IPS-NIHi7 (cell line): ENCODE measurements at regions not wholly inside any gene's neighbourhood (a gene's known extent, or its start where the extent isn't known, plus 50 kb on each side); places are given as distances from the start of the nearest gene placed in this dataset.
"Not testable (repeated sequence)": the region's sequence is repeated elsewhere in the genome, so short reads cannot be mapped to it uniquely, and the experiment has no call there.

Source experiments
- DNase-seq: peaks from one replicate; pipeline ENCODE4 v3.0.0; 2012; ENCODE audit warnings: mixed read lengths; ENCODE audit errors: extremely low spot score

GRCh38 chrX:150238632-150239382, 124.3 kb upstream of the MAMLD1 start:
- no peak for DNase-seq

GRCh38 chrX:150239946-150240642, 123.0 kb upstream of the MAMLD1 start:
- DNase-seq, result no peak

DNA sequence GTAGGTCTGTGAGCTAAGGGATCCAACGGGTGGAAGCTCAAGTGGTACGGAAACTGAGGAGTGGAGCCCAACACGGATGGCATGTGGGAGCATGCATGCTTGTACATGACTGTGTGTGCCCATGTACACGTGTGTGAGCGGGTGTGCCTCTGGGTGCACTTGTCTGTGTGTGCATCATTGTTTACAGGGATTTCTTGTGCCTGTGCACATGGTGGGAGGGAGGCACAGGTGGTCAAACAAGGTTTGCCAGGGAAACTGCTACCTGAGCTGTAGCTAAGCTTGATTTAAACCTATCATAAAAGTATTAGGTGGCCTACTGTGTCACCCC, 122.5 kb upstream of the MAMLD1 start:
- no peak for DNase-seq

- DNase-seq, result no peak
Measured at GRCh38 chrX:150253959-150254620, 109.0 kb upstream of the MAMLD1 start.

DNA sequence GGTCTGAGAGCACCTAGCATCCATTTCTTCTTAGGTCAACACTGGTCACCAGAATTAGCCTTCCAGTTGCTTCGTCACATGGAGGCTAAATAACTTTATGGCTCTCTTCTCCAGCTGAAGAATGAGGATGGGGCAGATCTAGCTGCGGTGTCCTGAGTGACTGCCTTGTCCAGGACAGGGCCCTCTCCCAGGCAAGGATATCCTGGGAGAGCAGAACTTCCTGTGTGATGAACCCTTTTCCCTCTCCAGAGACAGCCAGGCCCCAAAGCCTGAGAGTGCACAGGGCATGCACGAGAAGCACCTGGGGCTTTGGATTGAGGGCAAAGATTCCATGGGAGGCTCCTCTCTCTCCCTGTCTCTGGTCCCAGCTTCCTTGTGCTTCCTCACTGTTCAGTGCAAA, 108.2 kb upstream of the MAMLD1 start:
- DNase-seq, result no peak

DNA sequence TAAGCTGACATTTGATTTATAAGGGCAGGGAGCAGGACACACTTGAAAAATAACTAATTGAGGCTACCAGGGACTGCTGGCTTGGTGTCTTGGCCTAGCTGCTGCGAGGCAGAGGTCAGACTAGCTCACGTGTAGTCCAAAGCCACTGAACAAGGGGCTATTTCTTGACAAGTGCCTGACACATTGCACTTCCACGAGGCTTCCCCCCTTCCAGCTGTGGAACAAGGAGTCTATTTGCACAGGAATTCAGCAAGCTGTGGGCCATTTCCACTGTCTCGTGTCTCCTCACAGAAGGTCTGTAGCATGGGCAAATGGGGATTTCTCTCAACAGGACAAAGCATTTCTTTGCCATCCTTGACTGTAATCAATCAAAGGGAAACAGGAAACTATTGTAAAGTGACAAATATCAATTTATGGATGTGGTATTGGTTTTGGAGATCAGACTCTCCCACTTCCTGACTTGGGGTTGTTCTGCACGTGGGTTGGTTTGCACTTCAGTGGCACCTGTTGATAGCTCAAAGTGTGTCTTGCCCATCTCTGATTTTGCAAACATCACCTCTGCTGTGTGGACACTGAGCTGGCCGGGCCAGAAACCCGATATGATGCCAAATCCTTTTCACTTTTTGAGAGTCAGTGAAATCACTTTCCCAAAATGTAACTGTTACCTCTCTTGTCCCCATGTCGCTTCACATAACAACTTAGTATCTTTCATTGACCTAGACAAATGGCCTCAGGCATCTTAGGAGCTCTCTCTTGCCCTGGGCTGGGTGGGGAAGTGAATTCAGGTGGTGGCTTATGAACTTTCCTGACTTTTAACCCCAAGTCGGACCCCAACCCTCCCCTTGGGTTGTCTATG, 107.4 kb upstream of the MAMLD1 start:
- DNase-seq, result no peak

DNA sequence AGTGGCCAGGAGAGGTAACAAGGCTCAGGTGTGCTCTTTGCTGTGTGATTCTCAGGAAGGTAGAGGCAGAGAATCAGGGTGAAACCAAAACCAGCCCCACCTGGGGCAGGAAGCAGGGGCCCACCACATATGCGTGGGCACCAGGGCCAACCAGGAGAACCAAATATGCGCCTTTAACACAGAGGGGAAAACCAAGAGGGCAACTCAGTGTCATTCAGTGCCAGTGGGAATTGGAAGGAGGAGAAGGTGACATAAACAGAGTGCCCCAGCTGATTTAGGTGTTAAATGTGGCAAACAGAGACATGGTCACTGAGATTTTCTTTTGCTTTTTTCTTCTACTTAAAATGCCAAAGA, 106.8 kb upstream of the MAMLD1 start:
- DNase-seq, result no peak

GRCh38 chrX:150257353-150258175, 105.6 kb upstream of the MAMLD1 start:
- peak; percentile 26 for DNase-seq

DNA sequence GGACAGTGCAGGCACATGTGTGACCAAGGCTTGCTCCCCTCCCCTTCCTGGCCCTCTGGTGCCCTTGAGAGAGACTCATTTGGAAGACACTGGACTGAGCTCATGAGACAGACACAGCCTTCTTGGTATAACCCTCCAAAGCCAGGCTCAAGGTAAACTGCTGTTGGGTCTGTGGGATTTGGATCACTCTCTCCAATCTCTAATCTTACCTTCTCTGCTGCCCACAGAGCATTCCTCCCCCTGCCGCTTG, 105.0 kb upstream of the MAMLD1 start:
- DNase-seq, result no peak

DNA sequence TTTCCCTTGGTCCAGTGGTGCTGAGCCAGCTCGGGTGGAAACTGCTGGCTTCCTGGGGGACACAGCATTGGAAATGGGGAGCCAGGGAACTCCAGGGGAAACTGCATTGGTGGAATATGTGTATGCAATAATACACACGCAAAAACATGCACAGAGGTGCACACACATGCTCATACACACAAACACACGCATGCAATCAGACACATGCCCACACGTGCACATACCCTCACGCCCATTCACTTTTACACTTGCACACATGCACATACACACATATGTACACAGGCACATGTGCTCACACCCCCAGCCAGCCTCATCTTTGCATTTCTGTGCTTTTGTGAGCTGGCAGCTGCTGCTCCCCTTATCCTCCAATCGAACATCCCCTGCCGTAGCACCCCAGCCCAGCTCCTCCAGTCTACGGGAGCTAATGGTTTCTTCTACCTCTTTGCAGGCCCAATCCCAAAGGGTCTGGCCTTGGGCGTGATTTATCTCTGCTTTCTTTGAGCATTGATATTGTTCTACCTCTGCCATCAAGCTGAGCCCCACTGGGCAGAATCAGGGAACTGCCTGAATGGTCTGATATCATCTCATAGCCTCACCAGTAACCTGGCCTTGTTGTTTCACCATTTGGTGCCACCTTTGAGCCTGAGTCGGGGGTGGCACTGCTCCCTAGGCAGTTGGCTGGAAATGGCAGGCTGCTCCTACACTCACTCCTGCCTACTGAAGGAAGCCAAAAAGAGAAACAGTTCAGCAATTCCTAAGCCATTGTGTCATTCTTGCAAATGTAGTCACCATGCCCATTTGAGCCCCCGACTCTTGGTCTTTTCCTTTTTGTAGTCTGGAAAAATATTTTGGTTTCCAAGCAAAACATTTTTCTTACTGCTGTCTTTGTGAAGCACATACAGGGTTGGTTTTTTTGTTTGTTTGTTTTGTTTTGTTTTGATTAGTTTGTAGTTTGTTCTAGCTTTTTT, 104.4 kb upstream of the MAMLD1 start:
- DNase-seq, result no peak

DNA sequence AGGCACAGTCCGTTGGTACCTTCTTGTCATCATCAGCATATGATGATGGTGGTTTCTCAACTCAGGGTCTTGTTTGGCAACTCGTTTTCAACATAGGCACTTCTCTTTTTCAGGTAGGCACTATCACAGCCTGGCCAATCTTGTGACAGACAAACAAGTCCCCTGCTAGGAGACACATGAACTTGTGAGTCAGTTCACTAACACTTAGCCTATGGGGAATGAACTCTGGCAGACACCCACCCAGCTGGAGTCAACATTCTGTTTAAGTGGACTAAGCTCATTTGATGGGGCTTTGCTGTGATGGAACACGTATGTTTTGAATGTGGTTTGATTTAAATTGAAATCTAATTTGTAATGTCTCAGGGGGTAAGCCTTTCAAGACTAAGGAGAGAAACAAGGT, 100.7 kb upstream of the MAMLD1 start:
- DNase-seq, result no peak

DNA sequence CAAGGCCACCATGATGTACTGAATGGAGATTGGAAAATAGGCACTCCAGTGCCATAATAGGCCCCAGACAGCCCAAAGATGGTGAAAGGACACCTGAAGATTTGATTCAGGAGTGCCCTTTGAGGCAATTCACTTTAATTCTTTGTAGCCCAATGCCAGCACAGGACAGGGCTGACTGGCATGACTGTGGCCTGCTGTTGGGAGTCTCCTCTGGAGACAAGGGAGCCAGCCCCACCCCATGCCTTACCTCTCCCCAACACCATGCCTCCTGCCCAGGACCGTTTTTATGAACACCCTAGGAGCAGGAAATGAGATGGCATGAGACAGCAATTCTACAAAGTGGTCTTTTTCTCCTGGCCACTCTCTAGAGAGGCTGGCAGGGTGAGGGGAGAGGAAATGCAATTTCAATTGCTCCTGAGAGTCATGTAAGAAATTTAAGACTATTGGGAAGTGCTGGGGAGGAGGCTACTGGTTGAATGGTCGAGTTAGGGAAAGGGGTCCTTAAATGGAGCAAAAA, 94.2 kb upstream of the MAMLD1 start:
- DNase-seq, result no peak

GRCh38 chrX:150269605-150270254, 93.4 kb upstream of the MAMLD1 start:
- no peak for DNase-seq

DNA sequence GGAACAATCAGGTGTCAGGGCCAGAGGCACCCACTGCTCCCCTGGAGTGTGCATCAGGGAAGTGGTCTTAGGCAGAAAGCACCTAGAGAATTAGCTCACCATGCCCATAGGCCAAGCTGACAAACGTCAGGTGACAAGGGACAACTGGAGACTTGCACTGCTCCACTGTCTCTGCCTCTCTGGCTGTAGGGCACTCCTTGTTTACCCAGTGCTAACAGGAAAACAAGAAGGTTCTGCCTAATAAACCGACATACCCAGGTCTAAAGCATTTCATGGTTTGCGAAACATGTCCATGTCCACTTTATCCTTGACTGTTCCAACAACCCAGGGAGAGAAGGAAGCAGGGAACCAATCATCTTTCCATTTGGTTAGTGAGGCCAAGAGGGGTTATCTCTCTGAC, 92.5 kb upstream of the MAMLD1 start:
- DNase-seq, result no peak

DNA sequence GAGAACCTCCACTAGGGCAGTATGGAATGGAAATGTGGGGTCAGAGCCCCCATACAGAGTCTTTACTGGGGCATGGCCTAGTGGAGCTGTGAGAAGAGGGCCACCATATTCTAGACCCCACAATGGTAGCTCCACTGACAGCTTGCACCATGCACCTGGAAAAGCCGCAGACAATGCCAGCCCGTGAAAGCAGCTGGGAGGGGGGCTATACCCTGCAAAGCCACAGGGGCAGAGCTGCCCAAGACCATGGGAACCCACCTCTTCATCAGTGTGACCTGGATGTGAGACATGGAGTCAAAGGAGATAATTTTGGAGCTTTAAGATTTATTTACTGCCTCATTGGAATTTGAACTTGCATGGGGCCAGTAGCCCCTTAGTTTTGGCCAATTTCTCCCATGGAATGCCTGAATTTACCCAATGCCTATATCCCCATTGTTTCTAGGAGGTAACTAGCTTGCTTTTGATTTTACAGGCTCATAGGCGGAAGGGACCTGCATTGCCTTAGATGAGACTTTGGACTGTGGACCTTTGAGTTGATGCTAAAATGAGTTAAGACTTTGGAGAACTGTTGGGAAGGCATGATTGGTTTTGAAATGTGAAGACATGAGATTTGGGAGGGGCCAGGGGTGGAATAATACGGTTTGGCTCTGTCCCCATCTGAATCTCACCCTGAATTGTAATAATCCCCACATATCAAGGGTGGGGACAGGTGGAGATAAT, 89.4 kb upstream of the MAMLD1 start:
- not testable (repeated sequence) for DNase-seq

DNA sequence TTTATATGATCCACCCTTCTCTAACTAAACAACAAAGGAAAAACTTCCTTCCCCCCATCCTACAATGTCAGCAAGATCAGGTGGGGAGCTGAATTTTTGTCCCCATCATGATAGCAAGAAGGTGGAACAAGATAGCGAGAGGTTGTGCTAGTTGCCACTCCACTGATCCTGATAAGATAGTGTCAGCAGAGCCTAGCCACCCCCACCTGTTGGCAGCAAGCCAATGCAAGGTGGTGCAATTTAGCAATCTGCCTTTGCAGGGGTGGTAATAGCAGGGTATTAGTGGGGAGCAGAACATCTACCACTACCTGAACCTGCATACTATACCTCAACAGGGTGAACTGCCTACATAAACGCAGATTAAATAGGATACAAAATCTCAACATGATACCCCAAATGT, 80.2 kb upstream of the MAMLD1 start:
- DNase-seq, result no peak

GRCh38 chrX:150291014-150291413, 72.1 kb upstream of the MAMLD1 start:
- DNase-seq, result no peak

- no peak for DNase-seq
Measured at GRCh38 chrX:150293311-150294013, 69.7 kb upstream of the MAMLD1 start.
